ENCODE measurements at regions not wholly inside any gene's neighbourhood (a gene's known extent, or its start where the extent isn't known, plus 50 kb on each side); places are given as distances from the start of the nearest gene placed in this dataset.

- Histone ChIP-seq H3K27me3 (ENCODE audit: insufficient read depth, low read depth, severe bottlenecking) (no peaks in the 10 kb centered on the region), H3K27ac (no peak overlapping the region), H3K9me3 (ENCODE audit: severe bottlenecking) (no peaks in the 10 kb centered on the region), H3K36me3 (no peaks in the 10 kb centered on the region), H3K4me3 (ENCODE audit: low read depth, low read length) (no peak overlapping the region)
- no peak for DNase-seq
- no peak for TF ChIP-seq CTCF (IDR thresholded peaks at IDR 0.05; ENCODE audit: low read depth, low read length)
Measured at GRCh38 chr4:126937342-126937741, 695.4 kb upstream of the INTU start.

GRCh38 chr4:126937846-126938422 is 694.8 kb upstream of the INTU start:
- H3K27me3 ChIP-seq (ENCODE audit: insufficient read depth, low read depth, severe bottlenecking): no peaks in the 10 kb centered on the region
- no peak overlapping the region for H3K27ac ChIP-seq
- no peaks in the 10 kb centered on the region for H3K9me3 ChIP-seq (ENCODE audit: severe bottlenecking)
- H3K4me3 ChIP-seq (ENCODE audit: low read depth, low read length): no peak overlapping the region
- no peaks in the 10 kb centered on the region for H3K36me3 ChIP-seq
- no peak for DNase-seq
- TF ChIP-seq CTCF (IDR thresholded peaks at IDR 0.05; ENCODE audit: low read depth, low read length): no peak

GRCh38 chr4:126939401-126939800 is 693.4 kb upstream of the INTU start:
- Histone ChIP-seq H3K9me3 (ENCODE audit: severe bottlenecking) (no peaks in the 10 kb centered on the region), H3K27me3 (ENCODE audit: insufficient read depth, low read depth, severe bottlenecking) (no peaks in the 10 kb centered on the region), H3K4me3 (ENCODE audit: low read depth, low read length) (no peak overlapping the region), H3K27ac (no peak overlapping the region), H3K36me3 (no peaks in the 10 kb centered on the region)
- TF ChIP-seq CTCF (IDR thresholded peaks at IDR 0.05; ENCODE audit: low read depth, low read length): no peak
- no peak for DNase-seq

GRCh38 chr4:126947536-126947935 is 685.2 kb upstream of the INTU start:
- Histone ChIP-seq H3K9me3 (ENCODE audit: severe bottlenecking) (no peaks in the 10 kb centered on the region), H3K27ac (no peak overlapping the region)
- TF ChIP-seq CTCF (IDR thresholded peaks at IDR 0.05; ENCODE audit: low read depth, low read length): no peak

GRCh38 chr4:126954537-126955291 is 678.0 kb upstream of the INTU start:
- peak; percentile 76 for DNase-seq
- H3K27ac ChIP-seq: no peak overlapping the region
- no peaks in the 10 kb centered on the region for H3K27me3 ChIP-seq (ENCODE audit: insufficient read depth, low read depth, severe bottlenecking)
- no peak for TF ChIP-seq CTCF (IDR thresholded peaks at IDR 0.05; ENCODE audit: low read depth, low read length)
- H3K9me3 ChIP-seq (ENCODE audit: severe bottlenecking): no peaks in the 10 kb centered on the region
- H3K36me3 ChIP-seq: no peaks in the 10 kb centered on the region
- no peak overlapping the region for H3K4me3 ChIP-seq (ENCODE audit: low read depth, low read length)

More at GRCh38 chr4:126947536-126947935, 685.2 kb upstream of the INTU start:
- no peak overlapping the region for H3K4me3 ChIP-seq (ENCODE audit: low read depth, low read length)
- DNase-seq: no peak
- no peaks in the 10 kb centered on the region for H3K27me3 ChIP-seq (ENCODE audit: insufficient read depth, low read depth, severe bottlenecking)
- no peaks in the 10 kb centered on the region for H3K36me3 ChIP-seq
